ENCODE measurements at regions not wholly inside any gene's neighbourhood (a gene's known extent, or its start where the extent isn't known, plus 50 kb on each side); places are given as distances from the start of the nearest gene placed in this dataset.
"Not testable (repeated sequence)": the region's sequence is repeated elsewhere in the genome, so short reads cannot be mapped to it uniquely, and the experiment has no call there.

DNA sequence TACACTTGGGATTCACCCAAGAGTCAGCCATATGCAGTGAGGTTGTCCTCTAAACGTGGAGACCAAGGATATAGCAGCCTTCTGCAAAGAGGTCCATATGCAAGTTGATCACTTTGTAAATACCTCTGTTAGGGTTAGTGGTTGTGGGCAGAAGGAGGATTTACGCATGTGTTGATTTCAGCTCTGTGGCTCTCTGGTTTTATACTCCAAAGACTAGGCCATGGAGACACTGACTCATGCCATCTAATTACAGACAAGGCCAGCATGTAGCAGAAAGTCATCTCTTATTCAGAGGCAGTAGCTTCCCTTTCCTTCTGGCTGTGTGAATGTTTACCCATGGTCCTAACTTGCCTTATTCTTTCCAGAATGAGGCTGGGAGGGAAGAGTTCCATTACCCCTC, 140.9 kb upstream of the GOLGA6L4 start:
- not testable (repeated sequence) for DNase-seq

DNA sequence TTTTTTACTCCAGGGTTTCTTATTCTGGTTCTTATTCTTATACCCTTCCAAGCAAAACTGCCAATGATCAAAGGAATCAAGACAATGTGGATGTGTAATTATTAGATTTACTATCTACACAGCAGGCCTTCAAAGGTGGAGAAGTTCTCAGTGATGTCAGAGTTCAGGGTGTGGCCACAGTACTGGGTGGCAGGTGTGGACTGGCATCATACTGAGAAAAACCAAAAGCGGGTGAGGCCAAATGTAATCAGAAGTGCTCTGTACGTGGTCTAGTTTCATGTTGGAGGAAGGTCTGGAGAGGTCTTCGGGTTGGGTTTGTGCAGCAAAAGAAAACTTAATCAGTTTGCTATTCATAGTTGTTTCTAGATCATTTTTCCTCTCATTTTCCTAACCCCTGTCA, 138.5 kb upstream of the GOLGA6L4 start:
- DNase-seq = not testable (repeated sequence)

DNA sequence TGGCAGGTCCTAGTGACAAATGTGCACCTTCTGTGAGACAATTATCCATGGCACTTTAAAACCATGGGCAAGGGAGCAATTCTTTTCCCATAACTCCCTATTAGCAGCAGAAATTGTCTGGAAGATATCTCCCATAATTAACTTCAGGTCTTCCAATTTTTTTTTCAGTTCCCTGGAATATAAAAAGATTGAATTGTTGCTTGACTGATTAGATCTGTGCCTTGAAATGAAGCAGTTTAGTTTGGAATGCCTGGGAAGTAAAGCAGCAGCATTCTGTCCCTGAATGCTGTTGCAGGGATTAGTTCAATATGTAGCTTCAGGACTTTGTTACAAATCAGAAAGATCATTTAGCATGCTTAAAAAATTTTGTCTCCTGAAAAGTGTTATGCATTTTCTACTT, 137.0 kb upstream of the GOLGA6L4 start:
- DNase-seq = no peak

- DNase-seq = no peak
Measured at GRCh38 chr15:84099181-84099580, 136.4 kb upstream of the GOLGA6L4 start.

- no peak for DNase-seq
Measured at GRCh38 chr15:84103345-84103744, 132.2 kb upstream of the GOLGA6L4 start.

DNA sequence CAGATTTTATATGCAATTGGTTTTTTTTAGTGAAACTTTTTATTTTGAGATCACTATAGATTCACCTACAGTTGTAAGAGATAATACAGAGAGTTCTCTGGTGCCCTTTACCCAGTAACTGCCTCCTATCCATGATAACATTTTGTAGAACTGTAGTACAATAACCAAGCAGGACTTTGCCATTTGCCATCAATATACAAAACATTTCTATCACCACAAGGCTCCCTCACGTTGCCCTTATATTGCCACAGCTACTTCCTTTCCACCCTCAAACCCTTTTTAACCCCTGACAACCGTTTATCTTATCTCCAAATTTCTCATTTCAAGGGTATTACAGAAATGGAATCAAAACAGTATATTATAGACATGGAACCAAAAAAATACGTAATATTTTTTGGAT, 130.7 kb upstream of the GOLGA6L4 start:
- no peak for DNase-seq

DNA sequence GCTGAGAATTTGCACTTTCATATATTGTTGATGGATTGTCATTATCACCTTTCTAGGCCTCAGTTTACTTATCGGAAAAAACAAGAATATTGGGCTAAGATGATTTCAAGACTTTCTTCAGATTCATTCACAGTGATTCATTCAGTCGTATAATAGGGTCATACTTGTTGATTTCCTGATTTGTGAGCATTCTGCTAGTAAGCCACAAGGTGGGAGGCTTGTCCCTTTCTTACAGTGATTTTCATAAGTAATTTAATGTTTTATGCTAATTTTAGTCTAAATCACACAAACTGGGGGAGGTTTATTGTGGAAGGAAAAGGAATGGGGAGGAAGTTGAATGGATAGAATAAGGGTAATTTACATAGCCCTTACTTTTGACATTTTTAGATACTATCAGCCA, 126.8 kb upstream of the GOLGA6L4 start:
- DNase-seq = no peak

- no peak for DNase-seq
Measured at GRCh38 chr15:84111575-84111974, 124.0 kb upstream of the GOLGA6L4 start.

- no peak for DNase-seq
Measured at GRCh38 chr15:84112025-84112424, 123.5 kb upstream of the GOLGA6L4 start.

GRCh38 chr15:84113919-84114318, 121.7 kb upstream of the GOLGA6L4 start:
- no peak for DNase-seq

DNA sequence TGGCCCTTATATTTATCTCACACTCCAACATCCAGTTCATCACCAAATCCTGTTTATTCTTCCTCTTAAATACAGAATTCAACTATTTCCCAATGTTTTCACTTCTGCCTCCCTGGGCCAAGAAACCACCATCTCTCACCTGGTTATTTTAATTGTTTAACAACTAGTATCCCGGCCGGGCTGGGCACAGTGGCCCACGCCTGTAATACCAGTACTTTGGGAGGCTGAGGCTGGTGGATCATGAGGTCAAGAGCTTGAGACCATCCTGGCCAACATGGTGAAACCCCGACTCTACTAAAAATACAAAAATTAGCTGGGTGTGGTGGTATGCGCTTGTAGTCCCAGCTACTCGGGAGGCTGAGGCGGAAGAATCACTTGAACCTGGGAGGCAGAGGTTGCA, 120.9 kb upstream of the GOLGA6L4 start:
- not testable (repeated sequence) for DNase-seq

DNA sequence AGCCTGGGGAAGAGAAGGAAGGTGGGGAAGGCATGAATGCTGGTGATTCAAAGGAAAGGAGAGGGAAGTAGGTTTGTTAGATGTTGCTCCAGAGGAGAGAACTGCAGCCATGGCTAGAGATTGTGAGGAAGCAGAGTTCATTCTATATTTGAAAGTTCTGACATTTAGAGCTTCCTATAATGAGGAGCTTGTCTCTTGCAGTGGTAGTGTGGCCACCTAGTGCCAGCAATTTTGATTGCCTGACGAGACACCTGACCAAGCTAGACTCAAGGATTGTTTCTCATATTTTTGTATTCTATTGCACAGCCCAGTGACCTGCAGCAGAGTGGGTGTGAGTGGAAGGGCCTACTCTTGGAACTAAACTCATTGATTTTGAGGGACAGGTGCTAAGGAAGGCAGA, 116.2 kb upstream of the GOLGA6L4 start:
- not testable (repeated sequence) for DNase-seq

DNA sequence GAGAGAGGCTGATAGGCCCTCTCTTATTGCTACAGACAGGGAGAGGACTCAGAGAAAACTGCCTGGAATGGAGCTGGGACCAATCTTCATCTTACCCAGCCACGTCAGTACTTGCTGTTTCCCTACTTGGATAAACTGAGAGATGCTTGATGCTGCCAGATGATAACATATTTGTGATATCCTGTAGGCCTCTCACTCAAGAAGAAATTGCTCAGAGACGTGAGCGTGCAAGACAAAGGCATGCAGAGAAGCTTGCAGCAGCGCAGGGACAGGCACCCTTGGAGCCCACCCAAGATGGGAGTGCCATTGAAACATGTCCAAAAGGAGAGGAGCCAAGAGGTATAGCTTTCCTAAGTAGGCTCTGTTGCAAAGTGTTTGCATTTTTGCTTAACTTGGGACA, 114.7 kb upstream of the GOLGA6L4 start:
- not testable (repeated sequence) for DNase-seq

DNA sequence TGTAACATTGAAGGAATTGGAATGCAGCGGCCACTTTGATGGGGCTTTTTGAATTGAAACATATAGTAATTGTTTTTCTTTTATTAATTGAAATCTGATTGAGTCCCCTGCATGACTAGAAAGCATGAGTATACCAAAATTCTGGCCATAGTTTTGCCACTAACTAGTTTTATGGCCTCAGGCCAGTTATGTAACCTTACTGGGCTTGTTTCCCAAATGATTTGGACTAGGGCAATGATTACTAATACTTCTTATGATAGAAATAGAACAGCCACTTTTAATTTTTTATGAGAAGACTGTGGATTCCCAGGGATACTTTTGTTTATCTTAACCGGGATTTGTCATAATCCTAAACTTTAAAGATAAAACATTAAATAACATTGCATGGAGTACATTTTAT, 106.9 kb upstream of the GOLGA6L4 start:
- not testable (repeated sequence) for DNase-seq

- DNase-seq = not testable (repeated sequence)
Measured at GRCh38 chr15:84130098-84130831, 105.3 kb upstream of the GOLGA6L4 start.

DNA sequence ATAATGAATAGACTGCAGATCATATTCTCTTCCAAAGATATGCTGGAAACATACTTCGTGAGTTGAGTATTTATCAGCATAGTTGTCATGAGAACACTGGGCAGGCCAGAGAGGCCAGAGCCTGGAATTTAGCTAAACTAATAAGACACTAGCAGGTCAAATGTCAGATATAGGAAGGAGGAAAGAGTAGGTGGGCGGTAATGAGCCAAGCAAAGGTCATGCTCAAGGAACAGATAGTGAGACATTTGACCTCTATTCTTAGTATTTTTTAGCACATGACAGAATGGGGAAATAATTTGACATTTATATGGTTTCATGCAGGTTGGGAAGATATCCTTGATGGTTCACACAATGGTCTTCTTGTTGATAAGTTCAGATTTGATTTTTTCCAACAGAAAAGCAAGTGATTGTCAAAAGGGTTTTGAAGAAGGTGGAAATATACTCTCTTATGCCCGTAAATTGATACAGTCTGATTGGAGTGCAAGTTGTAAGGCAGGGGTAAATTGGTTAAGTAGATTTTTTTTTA, 99.6 kb upstream of the GOLGA6L4 start:
- not testable (repeated sequence) for DNase-seq

DNA sequence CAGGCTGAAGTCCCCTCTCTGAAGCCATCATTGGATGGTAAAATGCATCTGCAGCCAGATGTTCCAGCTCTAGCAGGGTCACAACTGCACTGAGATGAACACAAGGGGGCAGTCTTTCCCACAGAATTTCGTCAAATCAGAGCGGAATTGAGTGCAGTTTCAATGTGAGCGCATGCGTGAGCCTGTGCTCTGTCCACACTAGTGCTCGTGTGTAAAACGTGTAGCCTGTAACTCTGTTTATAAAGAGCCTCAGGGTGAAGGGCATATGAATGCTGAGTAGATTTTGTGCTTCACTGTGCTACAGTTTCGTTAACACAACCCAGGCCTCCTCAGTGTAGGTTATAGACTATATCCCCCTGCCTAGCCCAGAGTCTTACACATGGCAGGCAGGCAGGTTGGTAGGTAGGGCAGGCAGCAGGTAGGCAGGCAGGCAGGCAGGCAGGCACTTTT, 92.7 kb upstream of the GOLGA6L4 start:
- peak; percentile 59 for DNase-seq

DNA sequence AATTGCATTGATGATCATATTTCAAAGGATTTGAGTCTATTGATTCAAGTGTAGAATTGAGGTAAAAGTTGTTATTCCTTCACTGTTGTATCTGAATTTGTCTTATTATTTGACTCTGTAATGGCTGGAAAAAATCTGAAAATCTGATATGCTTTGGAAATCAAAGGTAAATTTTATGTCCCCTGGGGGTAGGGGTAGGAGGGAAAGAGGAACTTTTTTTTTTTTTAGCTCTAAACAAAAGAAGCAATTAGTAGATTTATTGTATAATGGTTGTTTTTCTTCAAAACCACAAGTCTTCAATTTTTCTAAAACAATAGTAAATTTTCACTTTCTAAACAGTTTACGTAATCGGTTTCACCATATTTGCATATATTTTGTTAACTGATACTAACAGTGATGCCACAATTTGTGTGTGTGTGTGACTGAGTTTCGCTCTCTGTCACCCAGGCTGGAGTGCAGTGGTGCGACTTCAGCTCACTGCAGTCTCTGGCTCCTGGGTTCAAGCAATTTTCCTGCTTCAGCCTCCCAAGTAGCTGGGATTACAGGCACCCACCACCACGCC, 91.7 kb upstream of the GOLGA6L4 start:
- no peak for DNase-seq

DNA sequence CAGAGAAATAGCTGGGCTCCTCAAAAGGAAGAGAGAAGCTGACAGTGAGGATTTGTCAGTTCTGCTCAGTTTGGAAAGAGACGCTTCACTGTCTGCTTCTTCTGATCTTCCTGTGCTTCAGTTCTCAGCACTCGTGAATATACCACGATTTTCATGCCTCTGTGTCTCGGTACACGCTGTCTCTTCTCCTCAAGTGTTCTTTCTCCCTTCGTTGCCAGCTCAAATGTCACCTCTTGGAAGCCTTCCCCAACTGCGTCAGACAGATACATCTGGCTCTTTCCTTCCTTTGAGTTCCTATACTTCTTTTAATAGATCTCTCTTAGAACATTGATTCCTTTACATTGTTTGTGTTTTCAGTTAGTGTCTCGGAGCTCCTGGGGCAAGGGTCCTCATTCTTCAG, 90.6 kb upstream of the GOLGA6L4 start:
- not testable (repeated sequence) for DNase-seq

DNA sequence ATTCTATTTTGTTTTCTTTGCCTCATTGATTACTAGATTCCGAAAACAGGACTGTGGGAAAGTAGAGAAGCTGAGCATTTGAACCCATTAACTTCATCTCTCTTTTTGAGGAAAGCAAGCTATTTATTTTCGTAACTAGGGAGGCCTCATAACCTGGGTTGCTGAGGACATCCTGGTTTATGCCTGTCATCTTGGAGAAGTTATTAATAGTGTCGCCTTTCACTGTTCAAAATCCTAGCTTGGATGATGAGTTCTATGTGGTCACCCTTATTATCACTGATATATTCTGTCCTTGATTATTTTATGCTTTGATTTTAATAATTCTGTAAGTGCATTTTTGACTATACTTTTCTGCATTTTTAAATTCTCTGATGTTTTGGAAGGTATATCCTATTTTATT, 89.3 kb upstream of the GOLGA6L4 start:
- not testable (repeated sequence) for DNase-seq

- not testable (repeated sequence) for DNase-seq
Measured at GRCh38 chr15:84147307-84147706, 88.3 kb upstream of the GOLGA6L4 start.

DNA sequence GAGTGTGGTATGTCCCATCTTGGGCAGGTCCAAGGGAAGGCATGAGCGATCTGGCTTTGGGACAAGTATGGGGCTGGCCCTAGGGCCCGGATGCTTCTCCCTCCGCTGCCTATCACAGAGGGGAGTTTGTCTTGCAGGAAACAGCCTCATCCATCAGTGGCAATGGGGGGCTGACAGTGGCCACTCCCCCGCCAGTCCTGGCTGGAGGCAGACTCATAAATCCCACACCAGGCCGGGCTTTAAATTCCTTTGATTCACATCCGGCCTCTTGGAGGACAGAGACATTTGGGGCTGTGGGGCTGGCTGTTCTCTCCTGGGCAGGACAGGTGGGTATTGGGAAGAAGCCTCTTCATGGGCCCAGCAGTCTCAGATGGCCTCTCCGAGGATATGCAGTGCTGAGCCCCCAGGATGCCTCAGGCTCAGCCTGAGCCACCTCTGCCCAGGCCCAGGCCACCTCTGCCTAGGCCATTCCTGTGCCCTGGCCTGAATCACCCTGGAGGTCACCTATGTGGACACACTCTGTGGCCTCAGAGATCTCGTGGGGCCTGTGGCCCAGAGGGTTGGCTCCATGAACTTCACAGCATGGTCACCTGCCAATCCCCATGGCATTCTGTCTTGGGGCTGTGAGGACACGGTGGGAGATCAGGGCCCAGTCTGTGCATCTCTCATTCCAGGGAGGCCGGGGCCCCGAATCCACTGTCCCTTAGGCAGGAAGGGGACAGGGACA, 84.2 kb upstream of the GOLGA6L4 start:
- no peak for DNase-seq

- DNase-seq = not testable (repeated sequence)
Measured at GRCh38 chr15:84152381-84152979, 83.1 kb upstream of the GOLGA6L4 start.

All from stimulated activated CD4-positive, alpha-beta T cell treated with anti-CD3 and anti-CD28 coated beads, Interleukin-12 subunit alpha, Interleukin-12 subunit beta, amount 100 ng/mL, for 4 hours (primary cell).